Fibroblast of skin of scalp (primary cell): ENCODE measurements at regions not wholly inside any gene's neighbourhood (a gene's known extent, or its start where the extent isn't known, plus 50 kb on each side); places are given as distances from the start of the nearest gene placed in this dataset.
A peak's percentile ranks its signal among the peaks of the same experiment; 100 is the strongest.
"Not testable (repeated sequence)": the region's sequence is repeated elsewhere in the genome, so short reads cannot be mapped to it uniquely, and the experiment has no call there.

Experiments
- DNase-seq: peaks from one replicate; pipeline ENCODE4 v3.0.0-alpha.2; 2013

- no peak for DNase-seq
These were observed 1092.7 kb downstream of the PLA2G4A start for GRCh38 chr1:187921426-187921825.

GRCh38 chr1:187922255-187922654 is 1093.5 kb downstream of the PLA2G4A start:
- DNase-seq: no peak

DNA sequence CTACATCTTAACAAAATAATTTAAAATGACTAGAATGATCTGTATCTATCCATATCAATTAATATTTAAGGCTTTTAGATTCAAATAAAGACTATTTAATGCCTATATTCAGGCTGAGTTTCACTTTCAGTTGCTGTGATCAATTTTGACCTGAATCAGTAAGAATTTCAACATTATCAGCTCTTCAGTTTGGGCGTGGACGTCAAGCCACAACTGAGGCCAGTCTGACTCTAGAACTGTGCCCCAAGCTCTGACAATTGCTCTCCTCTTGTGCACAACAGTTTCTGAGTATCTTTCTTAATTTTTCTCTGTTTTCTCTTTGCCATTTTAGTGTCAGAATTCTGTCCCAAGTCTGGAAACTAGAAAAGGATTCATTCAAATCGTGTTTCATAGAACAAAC is 1095.5 kb downstream of the PLA2G4A start:
- DNase-seq: no peak

DNA sequence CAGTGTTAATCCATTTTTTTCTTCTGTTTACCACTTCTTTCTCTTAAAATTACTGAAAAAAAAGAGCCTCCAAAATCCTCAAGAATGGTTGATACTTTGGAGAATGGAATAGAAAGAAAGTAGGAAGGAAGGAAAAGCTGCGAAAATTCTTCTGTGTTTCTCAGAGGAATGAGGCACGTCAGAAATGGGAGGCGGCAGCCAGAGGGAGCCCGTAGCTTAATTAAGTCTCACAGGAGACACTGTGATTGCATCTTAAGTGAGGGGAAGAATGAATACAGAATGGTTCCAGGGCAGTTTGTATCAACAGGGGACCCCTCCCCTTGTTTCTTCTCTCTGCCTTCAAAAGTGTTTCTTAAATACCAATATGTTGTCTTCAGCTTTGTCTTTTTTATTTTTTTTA is 1099.5 kb downstream of the PLA2G4A start:
- peak; percentile 11 for DNase-seq

DNA sequence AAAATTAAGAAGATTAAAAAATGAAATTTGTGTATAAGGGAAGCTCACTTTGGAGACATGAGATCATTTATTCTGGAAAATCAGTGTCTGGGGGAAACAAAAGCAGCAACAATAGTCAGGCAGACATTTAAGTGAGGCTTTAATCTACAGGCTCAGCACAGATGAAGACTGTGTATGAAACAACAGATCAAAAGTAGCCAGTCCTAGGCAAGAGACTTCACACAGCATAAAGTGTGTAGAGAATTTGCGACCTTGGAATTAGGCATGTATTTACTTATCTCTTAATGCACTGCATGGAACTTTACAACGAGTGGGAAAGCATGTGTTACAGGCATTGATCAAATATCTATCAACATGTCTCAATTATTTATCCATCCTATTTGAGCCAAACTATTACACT is 1099.9 kb downstream of the PLA2G4A start:
- DNase-seq: no peak

DNA sequence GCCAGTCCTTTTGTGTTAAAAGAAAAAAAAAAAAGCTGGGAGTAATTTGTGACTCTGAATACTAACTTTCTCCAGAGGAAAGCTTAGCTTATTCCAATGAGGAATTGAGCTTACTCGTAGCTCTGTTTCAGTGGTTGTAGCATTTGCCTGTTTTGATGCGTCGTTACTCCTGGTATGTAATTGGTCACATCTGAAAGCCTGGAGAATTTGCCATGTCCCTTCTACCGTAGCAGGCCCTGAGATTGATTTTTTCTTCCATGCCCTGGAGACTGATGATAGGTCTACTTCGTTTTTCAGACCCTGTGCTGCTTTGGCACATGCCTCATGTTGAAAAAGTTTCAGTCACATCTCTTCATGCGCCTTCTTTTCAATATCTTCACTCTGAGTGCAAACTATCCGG is 1103.0 kb downstream of the PLA2G4A start:
- no peak for DNase-seq

DNA sequence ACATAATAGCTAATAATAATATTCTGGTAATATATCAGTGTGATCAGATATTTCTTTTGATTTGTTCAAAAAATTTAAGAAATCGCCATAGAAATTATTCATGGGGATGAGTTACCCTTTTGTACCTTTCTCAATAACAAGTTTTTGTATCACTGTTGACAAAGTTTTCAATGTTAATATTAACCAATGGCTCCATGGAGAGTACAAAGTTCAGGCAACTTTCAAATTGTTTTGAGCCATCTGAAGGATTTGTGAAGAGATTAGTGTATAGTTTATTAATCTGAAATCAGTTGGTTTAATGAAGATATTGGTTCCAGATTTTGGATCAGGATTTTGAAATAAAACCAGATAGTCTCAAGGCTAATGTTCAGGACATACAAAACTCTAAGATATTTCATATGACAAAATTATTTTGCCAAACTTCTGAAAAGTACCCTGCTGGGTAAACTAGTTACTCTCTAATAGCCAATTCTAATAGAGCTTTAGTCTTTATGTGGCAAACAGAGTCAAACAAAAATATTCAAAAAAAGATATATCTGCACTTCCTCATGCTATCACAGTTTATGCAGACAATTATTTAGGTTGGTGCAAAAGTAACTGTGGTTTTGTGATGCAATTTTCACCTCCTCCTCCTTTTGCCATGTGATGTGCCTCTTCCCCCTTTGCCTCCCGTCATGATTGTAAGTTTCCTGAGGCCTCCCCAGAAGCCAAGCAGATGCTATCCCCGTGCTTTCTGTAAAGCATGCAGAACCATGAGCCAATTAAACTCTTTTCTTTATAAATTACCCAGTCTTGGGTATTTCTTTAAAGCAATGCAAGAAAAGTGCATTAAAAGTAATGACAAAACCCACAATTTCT is 1105.0 kb downstream of the PLA2G4A start:
- no peak for DNase-seq

DNA sequence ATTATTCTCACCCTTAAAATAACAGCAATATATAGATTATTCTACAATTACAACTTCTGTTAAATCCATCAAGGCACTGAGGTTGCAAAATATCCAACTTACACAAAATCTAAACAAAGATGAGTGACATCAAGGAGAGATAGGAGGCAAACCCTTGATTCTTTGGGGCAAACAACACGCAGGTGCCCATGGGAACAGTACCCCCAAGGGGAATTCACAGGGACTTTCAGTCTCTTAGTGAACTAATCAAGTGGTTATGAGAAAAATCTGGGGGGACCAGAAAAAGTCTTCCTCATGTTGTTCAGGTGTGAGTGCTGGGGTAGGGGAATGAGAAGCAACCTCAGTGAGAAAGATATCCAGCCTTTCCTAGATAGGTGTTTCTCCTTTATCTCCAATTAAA is 1107.9 kb downstream of the PLA2G4A start:
- no peak for DNase-seq

DNA sequence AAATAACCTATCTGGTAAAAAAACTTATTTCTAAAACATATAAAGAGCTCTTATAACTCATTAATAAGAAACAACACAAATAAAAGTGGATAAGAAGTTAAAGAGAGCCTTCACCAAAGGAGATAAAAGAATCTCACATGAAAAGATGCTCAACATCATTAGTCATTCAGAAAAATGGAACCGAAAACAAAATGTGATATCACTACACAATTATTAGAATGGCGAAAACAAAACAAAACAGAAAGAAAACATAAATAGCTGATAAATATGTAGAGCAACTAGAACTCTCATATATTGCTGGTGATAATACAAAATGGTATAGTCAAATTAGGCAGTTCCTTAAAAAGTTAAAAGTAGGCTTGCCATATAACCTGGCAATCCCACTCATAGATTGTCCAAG is 1109.3 kb downstream of the PLA2G4A start:
- no peak for DNase-seq

GRCh38 chr1:187942986-187943385 is 1114.2 kb downstream of the PLA2G4A start:
- no peak for DNase-seq

GRCh38 chr1:187943606-187944403 is 1115.1 kb downstream of the PLA2G4A start:
- DNase-seq: no peak

- DNase-seq: not testable (repeated sequence)
These were observed 1117.9 kb downstream of the PLA2G4A start for GRCh38 chr1:187946661-187947060.

DNA sequence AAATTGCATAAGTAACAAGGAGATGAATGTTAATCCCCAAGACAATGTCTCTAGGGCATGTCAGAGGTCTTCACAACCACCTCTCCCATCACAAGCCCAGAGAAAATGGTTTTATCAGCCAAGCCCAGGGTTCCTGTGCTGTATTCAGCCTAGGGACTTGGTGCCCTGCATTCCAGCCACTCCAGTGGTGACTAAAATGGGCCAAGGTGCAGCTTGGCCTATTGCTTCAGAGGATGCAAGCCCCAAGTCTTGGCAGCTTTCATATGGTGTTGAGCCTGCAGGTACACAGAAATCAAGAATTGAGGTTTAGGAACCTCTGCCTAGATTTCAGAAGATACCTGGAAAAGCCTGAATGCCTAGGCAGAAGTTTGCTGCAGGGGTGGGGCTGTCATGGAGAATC is 1118.6 kb downstream of the PLA2G4A start:
- DNase-seq: no peak

DNA sequence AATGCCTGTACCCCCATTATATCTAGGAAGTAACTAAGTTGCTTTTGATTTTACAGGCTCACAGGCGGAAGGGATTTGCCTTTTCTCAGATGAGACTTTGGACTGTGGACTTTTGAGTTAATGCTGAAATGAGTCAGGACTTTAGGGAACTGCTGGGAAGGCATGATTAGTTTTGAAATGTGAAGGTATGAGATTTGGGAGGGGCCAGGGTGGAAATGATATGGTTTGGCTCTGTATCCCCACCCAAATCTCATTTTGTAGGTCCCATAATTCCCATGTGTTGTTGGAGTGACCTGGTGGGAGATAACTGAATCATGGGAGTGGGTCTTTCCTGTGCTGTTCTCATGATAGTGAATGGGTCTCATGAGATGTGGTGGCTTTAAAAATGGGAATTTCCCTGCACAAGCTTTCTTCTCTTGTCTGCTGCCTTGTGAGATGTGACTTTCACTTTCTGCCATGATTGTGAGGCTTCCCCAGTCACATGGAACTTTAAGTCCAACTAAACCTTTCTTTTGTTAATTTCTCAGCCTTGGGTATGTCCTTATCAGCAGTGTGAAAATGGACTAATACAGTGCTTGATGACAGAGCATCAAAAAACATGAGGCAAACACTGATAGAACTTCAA is 1119.5 kb downstream of the PLA2G4A start:
- DNase-seq: no peak

DNA sequence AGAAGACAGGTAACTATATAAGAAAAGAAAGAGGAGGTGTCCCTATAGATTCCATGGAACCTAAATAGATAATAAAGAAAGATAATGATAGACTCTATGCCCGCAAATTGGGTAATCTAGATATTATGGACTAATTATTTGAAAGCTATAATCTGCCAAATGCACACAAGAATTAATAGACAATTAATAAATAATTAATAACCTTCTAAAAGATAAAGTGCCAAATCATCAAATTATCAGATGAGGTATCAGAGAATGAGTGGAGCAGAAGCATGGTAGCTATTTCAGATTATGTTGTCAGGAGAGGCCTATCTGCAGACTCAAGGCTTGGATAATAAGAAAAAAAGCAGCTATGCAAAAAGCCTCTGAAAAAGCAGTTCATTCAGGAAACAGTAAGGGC is 1120.8 kb downstream of the PLA2G4A start:
- no peak for DNase-seq

- DNase-seq: no peak
These were observed 1123.1 kb downstream of the PLA2G4A start for GRCh38 chr1:187951817-187952216.

GRCh38 chr1:187952446-187952845 is 1123.7 kb downstream of the PLA2G4A start:
- DNase-seq: no peak

GRCh38 chr1:187956975-187957374 is 1128.2 kb downstream of the PLA2G4A start:
- DNase-seq: no peak

DNA sequence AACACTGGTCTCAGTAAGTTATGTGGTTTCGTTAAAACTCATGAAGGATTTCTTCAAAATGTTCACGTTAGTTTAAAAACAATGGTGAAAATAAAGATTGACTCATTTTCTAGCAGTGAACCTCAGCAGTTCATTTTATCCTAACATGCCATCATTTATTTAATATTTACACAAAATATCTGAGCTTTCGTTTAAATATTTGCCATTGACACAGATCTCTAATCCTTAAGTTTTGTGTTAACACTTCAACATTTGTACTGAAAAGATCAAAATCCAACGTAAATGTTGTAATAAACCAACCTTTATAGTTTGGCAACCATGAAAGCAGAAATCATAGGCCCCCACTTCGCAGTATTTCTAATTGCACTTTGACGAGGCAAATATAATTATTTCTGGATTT is 1129.5 kb downstream of the PLA2G4A start:
- no peak for DNase-seq

DNA sequence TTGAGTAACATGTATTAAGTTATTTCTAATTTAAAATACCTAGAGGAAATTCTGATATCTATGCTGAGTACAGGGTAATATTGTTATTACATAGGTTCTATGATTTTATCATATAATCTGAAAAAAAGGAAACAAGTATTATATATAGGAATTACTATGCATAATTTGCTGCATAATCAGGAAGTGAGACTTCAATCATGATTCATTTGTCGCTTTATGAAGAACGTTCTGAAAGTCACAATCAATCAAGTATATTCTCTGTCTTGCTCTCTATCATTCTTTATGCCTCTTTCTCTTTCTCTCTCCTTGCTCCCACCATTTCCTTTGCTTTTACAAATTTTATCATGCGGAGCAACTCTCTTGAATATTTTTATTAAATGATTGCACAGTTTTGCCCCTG is 1130.3 kb downstream of the PLA2G4A start:
- DNase-seq: no peak

DNA sequence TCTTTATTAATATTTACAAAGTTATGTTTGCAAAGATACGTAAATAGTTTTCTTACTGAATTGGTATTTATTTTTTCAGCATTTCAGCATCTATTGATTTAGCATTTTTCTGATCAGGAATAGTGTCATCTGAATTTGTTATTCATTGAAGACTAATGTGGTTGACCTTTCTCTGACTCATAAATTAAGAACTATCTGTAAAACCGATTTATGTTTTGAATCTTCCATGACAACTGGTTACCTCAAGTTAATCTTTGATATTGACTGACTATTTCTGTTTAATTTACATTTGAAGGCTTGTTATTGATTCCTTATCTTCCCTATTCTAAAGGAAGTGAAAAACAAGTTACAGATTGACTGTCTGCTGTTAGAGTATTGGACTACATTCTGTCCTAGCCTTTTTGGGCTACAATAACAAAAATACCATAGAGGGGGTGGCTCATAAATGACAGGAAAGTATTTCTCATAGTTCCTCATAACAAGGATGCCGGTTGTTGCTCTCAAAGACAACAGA is 1131.4 kb downstream of the PLA2G4A start:
- DNase-seq: no peak

GRCh38 chr1:187961895-187962294 is 1133.1 kb downstream of the PLA2G4A start:
- no peak for DNase-seq

GRCh38 chr1:187971851-187972250 is 1143.1 kb downstream of the PLA2G4A start:
- DNase-seq: no peak
